ENCODE measurements at regions not wholly inside any gene's neighbourhood (a gene's known extent, or its start where the extent isn't known, plus 50 kb on each side); places are given as distances from the start of the nearest gene placed in this dataset.

DNA sequence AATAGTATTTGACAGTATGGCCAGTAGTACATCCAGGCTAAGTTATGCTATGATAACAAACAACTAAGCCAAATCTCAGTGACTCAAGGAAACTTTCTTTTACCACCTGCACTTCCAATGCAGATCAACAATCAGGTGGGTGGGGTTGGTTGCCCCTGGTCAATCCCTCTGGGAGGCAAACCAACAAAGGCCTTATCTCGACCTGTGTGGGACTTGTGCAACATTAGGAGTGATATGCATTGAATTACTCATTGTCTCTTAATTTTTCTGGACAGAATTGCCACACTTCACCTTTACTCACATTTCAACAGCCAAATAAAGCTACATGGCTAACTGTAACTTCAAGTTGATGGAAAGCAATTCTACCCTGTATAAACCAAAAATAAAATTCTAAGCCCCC lies 1049.3 kb upstream of the CDH2 start:
- no peaks in the 10 kb centered on the region for H3K9me3 ChIP-seq (ENCODE audit: low read length)
- BruUV-seq (replicated peaks) = no TSS peak
- H3K4me1 ChIP-seq (ENCODE audit: insufficient read depth, low read length) = no peaks in the 10 kb centered on the region
- ChIA-PET CTCF (ENCODE audit: low intra/inter-chr PET ratio, low total read pairs) (no interaction called here), POLR2A (no interaction called here)
- no peak overlapping the region for H3K9ac ChIP-seq (ENCODE audit: insufficient read depth, low read depth, low read length)
- H4K20me1 ChIP-seq (ENCODE audit: insufficient read depth, low read length) = no peaks in the 10 kb centered on the region
- TF ChIP-seq DPF2 (CRISPR knock-in tag; IDR thresholded peaks at IDR 0.05; ENCODE audit: borderline replicate concordance, low read depth) (no peak), TEAD2 (CRISPR knock-in tag; IDR thresholded peaks at IDR 0.05) (no peak), ATF7-NPFF (CRISPR knock-in tag; IDR thresholded peaks at IDR 0.05; ENCODE audit: low read depth) (no peak), RFX3 (CRISPR knock-in tag; IDR thresholded peaks at IDR 0.05) (no peak), SRF (IDR thresholded peaks at IDR 0.05; ENCODE audit: low read depth, low read length) (no peak), ZNF674 (CRISPR knock-in tag; IDR thresholded peaks at IDR 0.05; ENCODE audit: low read depth) (no peak), SOX13 (IDR thresholded peaks at IDR 0.05) (no peak), SOX13 (CRISPR knock-in tag; conservative IDR thresholded peaks at IDR 0.05 in 1 of 2, IDR thresholded peaks at IDR 0.05 in 1 of 2) (no peak), SATB2 (CRISPR knock-in tag; IDR thresholded peaks at IDR 0.05) (no peak), TGIF2 (CRISPR knock-in tag; IDR thresholded peaks at IDR 0.05) (no peak)
- no peak overlapping the region for H3K4me2 ChIP-seq (ENCODE audit: low read depth, low read length)
- H2AFZ ChIP-seq (ENCODE audit: low read length) = no peak overlapping the region
- intact Hi-C loops (cut with micrococcal nuclease; ENCODE audit: unreplicated experiment) (no loop called here), in situ Hi-C loops (cut with HindIII; ENCODE audit: extremely low pct_ligation_motif_present, low pct_unique_long_range_greater_than_20kb) (no loop called here)
- WGBS (ENCODE audit: low lambda C conversion rate) = 0% methylated on average over 1 of the region's 1 CpG
- FAIRE-seq (no peak), DNase-seq (ENCODE audit: low spot score) (no peak), ATAC-seq (no peak)
- no peak overlapping the region for H3K4me3 ChIP-seq (replicated peaks in 1 of 3; ENCODE audit: insufficient read depth in 1 of 3, low read depth in 2 of 3, low read length in 3 of 3)
- no peak overlapping the region for H3K27ac ChIP-seq (ENCODE audit: extremely low read length, insufficient read depth, low read length)
- no peaks in the 10 kb centered on the region for H3K36me3 ChIP-seq (replicated peaks in 1 of 2; ENCODE audit: control insufficient read depth in 1 of 2, insufficient read depth in 2 of 2, low read length in 2 of 2)
- no peaks in the 10 kb centered on the region for H3K79me2 ChIP-seq (ENCODE audit: insufficient read depth, low read length)
- no peaks in the 10 kb centered on the region for H3K27me3 ChIP-seq (ENCODE audit: control insufficient read depth in 1 of 2, insufficient read depth in 2 of 2, low read length in 2 of 2)

- Histone ChIP-seq H3K4me3 (replicated peaks in 1 of 3; ENCODE audit: insufficient read depth in 1 of 3, low read depth in 2 of 3, low read length in 3 of 3) (no peak overlapping the region), H3K79me2 (ENCODE audit: insufficient read depth, low read length) (no peaks in the 10 kb centered on the region), H3K27me3 (ENCODE audit: control insufficient read depth in 1 of 2, insufficient read depth in 2 of 2, low read length in 2 of 2) (no peaks in the 10 kb centered on the region), H3K4me2 (ENCODE audit: low read depth, low read length) (no peak overlapping the region), H3K27ac (ENCODE audit: extremely low read length, insufficient read depth, low read length) (no peak overlapping the region), H3K36me3 (replicated peaks in 1 of 2; ENCODE audit: control insufficient read depth in 1 of 2, insufficient read depth in 2 of 2, low read length in 2 of 2) (no peaks in the 10 kb centered on the region), H3K4me1 (ENCODE audit: insufficient read depth, low read length) (no peaks in the 10 kb centered on the region), H4K20me1 (ENCODE audit: insufficient read depth, low read length) (no peaks in the 10 kb centered on the region), H2AFZ (ENCODE audit: low read length) (no peak overlapping the region), H3K9ac (ENCODE audit: insufficient read depth, low read depth, low read length) (no peak overlapping the region), H3K9me3 (ENCODE audit: low read length) (no peaks in the 10 kb centered on the region)
- 0 out of 4 replicates have a peak, but pooled peaks of 1 of the 2 experiments have one; percentile 20 for TF ChIP-seq MAFK (conservative IDR thresholded peaks at IDR 0.05 in 1 of 2, IDR thresholded peaks at IDR 0.05 in 1 of 2; ENCODE audit: low read length in 2 of 2)
- TF ChIP-seq KAT7 (CRISPR knock-in tag; IDR thresholded peaks at IDR 0.05; ENCODE audit: borderline replicate concordance) = no peak
- POLR2A ChIA-PET = no interaction called here
- DNase-seq (ENCODE audit: low spot score) (no peak), FAIRE-seq (no peak), ATAC-seq (no peak)
- intact Hi-C loops (cut with micrococcal nuclease; ENCODE audit: unreplicated experiment) = no loop called here
- BruUV-seq (replicated peaks) = no TSS peak
- CTCF ChIA-PET (ENCODE audit: low intra/inter-chr PET ratio, low total read pairs) = no interaction called here
- in situ Hi-C loops (cut with HindIII; ENCODE audit: extremely low pct_ligation_motif_present, low pct_unique_long_range_greater_than_20kb) = no loop called here
Observed at GRCh38 chr18:29225351-29225750, 1048.4 kb upstream of the CDH2 start.
